Uterus (tissue), 2 donors: ENCODE measurements at regions not wholly inside any gene's neighbourhood (a gene's known extent, or its start where the extent isn't known, plus 50 kb on each side); places are given as distances from the start of the nearest gene placed in this dataset.

Experiments used
- POLR2A ChIP-seq, 2 donors: fragments of 450-650 bp; IDR thresholded peaks; one replicate each; pipeline ENCODE4 v1.6.1; 2016; ENCODE audit warnings: antibody characterized with exemption in 2 of 2, mild to moderate bottlenecking in 1 of 2, moderate library complexity in 1 of 2
- TF ChIP-seq, protein P1 (sequence below), 4 experiments: fragments of 200-600 bp in 2 of 4; fragments of 450-650 bp in 2 of 4; sonication (generic) in 2 of 4; IDR thresholded peaks; one replicate each; pipeline ENCODE4 v1.5.1; 2016 to 2019; ENCODE audit warnings: antibody characterized with exemption in 4 of 4, mild to moderate bottlenecking in 2 of 4, moderate library complexity in 1 of 4

DNA sequence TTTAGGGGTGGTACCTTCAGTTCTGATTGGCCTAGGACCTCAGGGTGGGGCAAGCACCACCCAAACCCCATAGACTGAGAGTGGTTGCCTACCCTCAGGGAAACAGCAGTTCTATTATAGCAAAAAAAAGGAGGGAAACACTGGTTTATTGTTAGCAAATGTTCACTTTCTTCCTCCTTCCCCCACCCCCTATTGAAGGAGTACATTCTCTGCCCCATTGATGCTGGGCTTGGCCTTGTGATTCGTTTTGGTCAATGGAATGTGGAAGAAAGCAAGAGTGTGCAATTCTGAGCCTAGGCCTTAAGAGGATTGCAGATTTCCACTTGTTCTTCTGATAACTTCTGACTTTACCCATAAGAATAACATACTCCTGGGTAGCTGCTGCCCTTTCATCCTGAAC lies 255.8 kb downstream of the NFATC2 start:
- TF ChIP-seq, protein P1, sequence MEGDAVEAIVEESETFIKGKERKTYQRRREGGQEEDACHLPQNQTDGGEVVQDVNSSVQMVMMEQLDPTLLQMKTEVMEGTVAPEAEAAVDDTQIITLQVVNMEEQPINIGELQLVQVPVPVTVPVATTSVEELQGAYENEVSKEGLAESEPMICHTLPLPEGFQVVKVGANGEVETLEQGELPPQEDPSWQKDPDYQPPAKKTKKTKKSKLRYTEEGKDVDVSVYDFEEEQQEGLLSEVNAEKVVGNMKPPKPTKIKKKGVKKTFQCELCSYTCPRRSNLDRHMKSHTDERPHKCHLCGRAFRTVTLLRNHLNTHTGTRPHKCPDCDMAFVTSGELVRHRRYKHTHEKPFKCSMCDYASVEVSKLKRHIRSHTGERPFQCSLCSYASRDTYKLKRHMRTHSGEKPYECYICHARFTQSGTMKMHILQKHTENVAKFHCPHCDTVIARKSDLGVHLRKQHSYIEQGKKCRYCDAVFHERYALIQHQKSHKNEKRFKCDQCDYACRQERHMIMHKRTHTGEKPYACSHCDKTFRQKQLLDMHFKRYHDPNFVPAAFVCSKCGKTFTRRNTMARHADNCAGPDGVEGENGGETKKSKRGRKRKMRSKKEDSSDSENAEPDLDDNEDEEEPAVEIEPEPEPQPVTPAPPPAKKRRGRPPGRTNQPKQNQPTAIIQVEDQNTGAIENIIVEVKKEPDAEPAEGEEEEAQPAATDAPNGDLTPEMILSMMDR (IDR thresholded peaks at IDR 0.05): no peak
- no peak for TF ChIP-seq POLR2A (IDR thresholded peaks at IDR 0.05)
